Peyer's patch (tissue), 4 donors: ENCODE measurements at regions not wholly inside any gene's neighbourhood (a gene's known extent, or its start where the extent isn't known, plus 50 kb on each side); places are given as distances from the start of the nearest gene placed in this dataset.
"Not testable (repeated sequence)": the region's sequence is repeated elsewhere in the genome, so short reads cannot be mapped to it uniquely, and the experiment has no call there.

Experiments
- DNase-seq, 3 donors: peaks; one replicate each; pipeline ENCODE4 v3.0.0-alpha.2; 2017 to 2019
- H3K27ac ChIP-seq, 4 donors: fragments of 200-600 bp; sonication (generic); one replicate each; pipeline ENCODE4 v1.5.1; 2016 to 2019
- H3K27me3 ChIP-seq, 2 donors: fragments of 200-600 bp; sonication (generic); one replicate each; pipeline ENCODE4 v1.5.1; 2019
- H3K36me3 ChIP-seq, 3 donors: fragments of 200-600 bp; sonication (generic); one replicate each; pipeline ENCODE4 v1.5.1; 2016 to 2019
- H3K4me1 ChIP-seq, 4 donors: fragments of 200-600 bp; sonication (generic); one replicate each; pipeline ENCODE4 v1.5.1; 2016 to 2019
- H3K4me3 ChIP-seq, 4 donors: fragments of 200-600 bp; sonication (generic); 1 replicate in 3 of 4; 2 replicates in 1 of 4; pipeline ENCODE4 v1.5.1; 2016 to 2019; ENCODE audit warnings: mild to moderate bottlenecking in 1 of 4
- H3K9me3 ChIP-seq, 4 donors: fragments of 200-600 bp; sonication (generic); one replicate each; pipeline ENCODE4 v1.5.1; 2016 to 2019; ENCODE audit warnings: mild to moderate bottlenecking in 1 of 4
- POLR2A ChIP-seq, 2 donors: fragments of 450-650 bp; IDR thresholded peaks; one replicate each; pipeline ENCODE4 v1.5.1; 2017; ENCODE audit warnings: antibody characterized with exemption in 2 of 2, mild to moderate bottlenecking in 2 of 2, moderate library complexity in 2 of 2
- TF ChIP-seq, protein P1 (sequence below), 6 experiments: fragments of 450-650 bp in 4 of 6; fragments of 200-600 bp in 2 of 6; sonication (generic) in 1 of 6; IDR thresholded peaks; one replicate each; pipeline ENCODE4 v1.5.1; 2017 to 2019; ENCODE audit warnings: antibody characterized with exemption in 6 of 6, mild to moderate bottlenecking in 3 of 6, moderate library complexity in 1 of 6

DNA sequence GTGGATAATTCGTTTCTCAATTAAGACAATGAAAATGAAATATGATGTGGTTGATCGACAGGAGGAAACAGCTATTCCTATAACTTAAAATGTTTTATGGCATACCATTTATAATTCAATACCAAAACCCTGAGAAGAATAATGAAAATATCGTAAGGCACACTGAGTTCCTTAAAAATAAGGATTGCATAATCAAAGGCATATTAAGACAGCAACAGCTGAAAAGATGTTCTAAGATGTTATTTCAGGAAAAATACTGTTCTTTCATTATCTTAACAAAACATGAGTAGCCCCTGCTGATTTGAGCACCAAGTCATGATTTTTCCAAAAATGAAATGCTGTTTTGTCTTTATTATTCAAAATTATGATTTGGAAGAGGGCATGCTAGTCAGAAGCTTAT, 189.4 kb upstream of the ALG10 start:
- DNase-seq: no peak
- H3K36me3 ChIP-seq: no peaks in the 10 kb centered on the region
- no peaks in the 10 kb centered on the region for H3K27me3 ChIP-seq
- H3K9me3 ChIP-seq: no peaks in the 10 kb centered on the region
- H3K4me3 ChIP-seq: no peak overlapping the region
- no peaks in the 10 kb centered on the region for H3K4me1 ChIP-seq
- TF ChIP-seq, protein P1, sequence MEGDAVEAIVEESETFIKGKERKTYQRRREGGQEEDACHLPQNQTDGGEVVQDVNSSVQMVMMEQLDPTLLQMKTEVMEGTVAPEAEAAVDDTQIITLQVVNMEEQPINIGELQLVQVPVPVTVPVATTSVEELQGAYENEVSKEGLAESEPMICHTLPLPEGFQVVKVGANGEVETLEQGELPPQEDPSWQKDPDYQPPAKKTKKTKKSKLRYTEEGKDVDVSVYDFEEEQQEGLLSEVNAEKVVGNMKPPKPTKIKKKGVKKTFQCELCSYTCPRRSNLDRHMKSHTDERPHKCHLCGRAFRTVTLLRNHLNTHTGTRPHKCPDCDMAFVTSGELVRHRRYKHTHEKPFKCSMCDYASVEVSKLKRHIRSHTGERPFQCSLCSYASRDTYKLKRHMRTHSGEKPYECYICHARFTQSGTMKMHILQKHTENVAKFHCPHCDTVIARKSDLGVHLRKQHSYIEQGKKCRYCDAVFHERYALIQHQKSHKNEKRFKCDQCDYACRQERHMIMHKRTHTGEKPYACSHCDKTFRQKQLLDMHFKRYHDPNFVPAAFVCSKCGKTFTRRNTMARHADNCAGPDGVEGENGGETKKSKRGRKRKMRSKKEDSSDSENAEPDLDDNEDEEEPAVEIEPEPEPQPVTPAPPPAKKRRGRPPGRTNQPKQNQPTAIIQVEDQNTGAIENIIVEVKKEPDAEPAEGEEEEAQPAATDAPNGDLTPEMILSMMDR (IDR thresholded peaks at IDR 0.05): no peak
- H3K27ac ChIP-seq: no peak overlapping the region

DNA sequence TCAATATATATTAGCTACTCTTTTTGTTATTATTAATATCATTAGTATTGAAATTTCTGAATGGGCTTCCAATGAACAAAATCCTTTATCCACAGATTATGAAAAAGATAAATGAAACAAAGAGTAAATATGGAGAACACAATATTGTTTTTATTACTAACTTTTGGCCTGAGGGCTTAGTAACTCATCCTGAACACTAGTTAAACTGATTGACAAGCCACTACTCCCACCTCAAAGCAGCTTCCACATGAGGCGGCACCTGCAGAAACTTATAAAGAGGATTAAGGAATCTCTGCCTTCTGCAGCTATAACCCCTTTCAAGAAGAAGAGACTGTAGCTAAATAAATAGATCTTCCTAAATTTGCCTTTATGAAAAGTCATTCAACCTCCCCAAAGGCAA, 187.6 kb upstream of the ALG10 start:
- no peaks in the 10 kb centered on the region for H3K36me3 ChIP-seq
- H3K9me3 ChIP-seq: no peaks in the 10 kb centered on the region
- no peak for TF ChIP-seq POLR2A (IDR thresholded peaks at IDR 0.05)
- TF ChIP-seq, protein P1 (IDR thresholded peaks at IDR 0.05): no peak
- H3K4me1 ChIP-seq: no peaks in the 10 kb centered on the region
- no peak overlapping the region for H3K4me3 ChIP-seq
- H3K27ac ChIP-seq: no peak overlapping the region
- no peak for DNase-seq
- no peaks in the 10 kb centered on the region for H3K27me3 ChIP-seq

DNA sequence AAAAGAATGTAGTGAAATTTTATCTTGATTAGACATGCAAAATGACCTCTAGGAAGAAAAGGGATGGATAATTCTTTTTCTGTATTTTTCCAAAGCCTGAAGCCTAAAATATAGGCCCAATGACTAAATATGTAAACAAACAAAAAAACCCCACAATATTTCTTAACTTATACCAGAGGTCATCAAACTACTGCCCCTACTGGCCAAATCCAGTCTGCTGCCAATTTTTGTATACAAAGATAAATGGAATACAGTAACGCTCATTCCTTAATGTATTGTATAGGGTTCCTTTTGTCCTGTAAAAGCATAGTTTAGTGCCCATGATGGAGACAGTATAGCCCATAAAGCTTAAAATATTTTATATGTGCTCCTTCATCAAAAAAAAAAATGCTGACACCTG, 145.7 kb upstream of the ALG10 start:
- no peak overlapping the region for H3K4me3 ChIP-seq
- DNase-seq: no peak
- H3K36me3 ChIP-seq: no peaks in the 10 kb centered on the region

DNA sequence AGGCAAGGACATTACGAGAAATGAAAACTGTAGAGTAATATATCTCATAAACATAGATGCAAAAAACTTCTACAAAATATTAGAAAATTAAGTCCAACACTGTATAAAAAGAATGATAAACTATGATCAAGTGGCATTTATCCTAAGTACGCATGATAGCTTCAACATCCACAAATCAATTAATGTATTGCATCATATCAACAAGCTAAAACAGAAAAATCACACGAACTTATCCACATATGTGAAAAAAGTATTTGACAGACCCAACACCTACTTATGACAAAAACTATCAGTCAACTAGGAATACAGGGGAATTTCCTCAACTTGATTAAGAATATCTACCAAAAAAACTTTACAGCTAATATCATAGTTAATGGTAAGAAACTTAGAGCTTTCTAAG, 129.9 kb upstream of the ALG10 start:
- Histone ChIP-seq H3K4me1 (no peaks in the 10 kb centered on the region), H3K27ac (no peak overlapping the region), H3K4me3 (no peak overlapping the region), H3K27me3 (no peaks in the 10 kb centered on the region), H3K9me3 (peaks cover 0 to 3% (median 0%) of the 10 kb centered on the region in 4 donors), H3K36me3 (no peaks in the 10 kb centered on the region)
- TF ChIP-seq, protein P1 (IDR thresholded peaks at IDR 0.05): no peak
- TF ChIP-seq POLR2A (IDR thresholded peaks at IDR 0.05): no peak
- DNase-seq: no peak

More for the DNA sequence above, 145.7 kb upstream of the ALG10 start:
- TF ChIP-seq POLR2A (IDR thresholded peaks at IDR 0.05): no peak
- TF ChIP-seq, protein P1 (IDR thresholded peaks at IDR 0.05): no peak
- no peaks in the 10 kb centered on the region for H3K27me3 ChIP-seq
- H3K9me3 ChIP-seq: no peaks in the 10 kb centered on the region
- H3K4me1 ChIP-seq: no peaks in the 10 kb centered on the region
- no peak overlapping the region for H3K27ac ChIP-seq

DNA sequence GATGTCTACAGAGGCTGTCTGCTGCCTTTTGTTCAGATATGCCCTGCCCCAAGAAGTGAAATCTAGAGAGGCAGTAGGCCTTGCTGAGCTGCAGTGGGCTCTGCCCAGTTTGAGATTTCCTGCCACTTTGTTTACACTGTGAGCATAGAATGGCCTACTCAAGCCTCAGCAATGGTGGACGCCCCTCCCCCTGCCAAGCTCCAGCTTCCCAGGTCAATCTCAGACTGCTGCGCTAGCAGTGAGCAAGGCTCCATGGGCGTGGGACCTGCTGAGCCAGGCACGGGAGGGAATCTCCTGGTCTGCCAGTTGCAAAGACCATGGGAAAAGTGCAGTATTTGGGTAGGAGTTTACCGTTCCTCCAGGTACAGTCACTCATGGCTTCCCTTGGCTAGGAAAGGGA, 101.8 kb upstream of the ALG10 start:
- not testable (repeated sequence) for H3K9me3 ChIP-seq, H3K36me3 ChIP-seq, H3K27ac ChIP-seq, H3K27me3 ChIP-seq, H3K4me1 ChIP-seq, DNase-seq, H3K4me3 ChIP-seq

DNA sequence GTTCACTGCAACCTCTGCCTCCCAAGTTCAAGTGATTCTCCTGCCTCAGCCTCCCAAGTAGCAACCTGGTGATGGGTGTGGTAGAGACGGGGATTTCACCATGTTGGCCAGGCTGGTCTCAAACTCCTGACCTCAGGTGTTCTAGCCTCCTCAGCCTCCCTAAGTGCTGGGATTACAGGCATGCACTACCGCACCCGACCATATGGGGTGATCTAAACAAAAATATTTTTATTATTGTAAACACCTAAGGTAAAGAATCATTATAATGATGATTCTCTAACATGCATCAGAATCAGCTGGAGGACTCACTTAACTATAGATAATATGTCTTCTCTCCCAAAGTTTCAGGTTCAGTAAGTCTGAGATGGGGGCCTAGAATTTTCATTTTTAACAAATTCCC, 96.2 kb upstream of the ALG10 start:
- Histone ChIP-seq H3K4me3 (no peak overlapping the region), H3K9me3 (no peaks in the 10 kb centered on the region), H3K4me1 (no peaks in the 10 kb centered on the region), H3K27me3 (no peaks in the 10 kb centered on the region), H3K27ac (no peak overlapping the region), H3K36me3 (no peaks in the 10 kb centered on the region)
- no peak for DNase-seq
- TF ChIP-seq, protein P1 (IDR thresholded peaks at IDR 0.05): no peak
- no peak for TF ChIP-seq POLR2A (IDR thresholded peaks at IDR 0.05)

DNA sequence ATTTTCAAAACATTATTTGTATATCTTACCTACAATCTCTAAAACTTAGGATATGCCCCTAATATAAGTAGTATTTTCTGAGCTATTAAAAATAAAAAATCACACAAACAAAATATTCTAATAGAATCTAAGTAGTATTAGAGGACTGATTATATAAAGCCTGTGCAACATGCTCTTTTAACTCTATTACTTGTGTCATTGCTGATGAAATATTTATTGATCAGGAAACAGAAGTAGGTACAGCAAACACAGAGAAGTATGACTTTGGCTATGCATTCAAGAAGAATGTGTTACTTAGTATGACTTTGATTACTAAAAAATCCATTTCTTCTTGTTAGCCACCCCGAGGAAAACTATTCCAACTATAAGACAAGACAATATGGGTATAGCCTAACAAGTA, 84.6 kb upstream of the ALG10 start:
- H3K9me3 ChIP-seq, H3K4me1 ChIP-seq, DNase-seq, H3K27me3 ChIP-seq, H3K4me3 ChIP-seq, H3K27ac ChIP-seq, H3K36me3 ChIP-seq: not testable (repeated sequence)
